ENCODE measurements at regions not wholly inside any gene's neighbourhood (a gene's known extent, or its start where the extent isn't known, plus 50 kb on each side); places are given as distances from the start of the nearest gene placed in this dataset.

- no peak for DNase-seq
Observed at GRCh38 chr2:234691968-234692955, 195.4 kb upstream of the ARL4C start.

GRCh38 chr2:234691214-234691575, 194.3 kb upstream of the ARL4C start:
- DNase-seq: no peak

GRCh38 chr2:234690569-234691213, 193.8 kb upstream of the ARL4C start:
- DNase-seq: no peak

- DNase-seq: no peak
Observed at GRCh38 chr2:234689911-234690379, 193.1 kb upstream of the ARL4C start.

- no peak for DNase-seq
Observed at GRCh38 chr2:234687718-234688475, 191.0 kb upstream of the ARL4C start.

- DNase-seq: no peak
Observed at GRCh38 chr2:234686088-234686890, 189.4 kb upstream of the ARL4C start.

- no peak for DNase-seq
Observed at GRCh38 chr2:234684466-234684865, 187.6 kb upstream of the ARL4C start.

GRCh38 chr2:234683950-234684349, 187.1 kb upstream of the ARL4C start:
- no peak for DNase-seq

- no peak for DNase-seq
Observed at GRCh38 chr2:234682492-234683228, 185.8 kb upstream of the ARL4C start.

GRCh38 chr2:234680688-234681619, 184.1 kb upstream of the ARL4C start:
- DNase-seq: no peak

GRCh38 chr2:234679741-234680687, 183.1 kb upstream of the ARL4C start:
- DNase-seq: no peak

- no peak for DNase-seq
Observed at GRCh38 chr2:234679301-234679740, 182.4 kb upstream of the ARL4C start.

GRCh38 chr2:234678711-234679110, 181.8 kb upstream of the ARL4C start:
- no peak for DNase-seq

- DNase-seq: no peak
Observed at GRCh38 chr2:234677758-234678538, 181.1 kb upstream of the ARL4C start.

- no peak for DNase-seq
Observed at GRCh38 chr2:234676783-234677450, 180.0 kb upstream of the ARL4C start.

- DNase-seq: no peak
Observed at GRCh38 chr2:234676109-234676782, 179.4 kb upstream of the ARL4C start.

GRCh38 chr2:234674781-234675201, 177.9 kb upstream of the ARL4C start:
- DNase-seq: no peak
